ENCODE measurements at regions not wholly inside any gene's neighbourhood (a gene's known extent, or its start where the extent isn't known, plus 50 kb on each side); places are given as distances from the start of the nearest gene placed in this dataset.

- TF ChIP-seq CTCF (IDR thresholded peaks at IDR 0.05), result no peak
- no peak for TF ChIP-seq POLR2A (IDR thresholded peaks at IDR 0.05)
Measured at GRCh38 chr6:4636881-4637224, 139.4 kb upstream of the CDYL start.

Data from adrenal gland (tissue), 5 donors.